ENCODE measurements at regions not wholly inside any gene's neighbourhood (a gene's known extent, or its start where the extent isn't known, plus 50 kb on each side); places are given as distances from the start of the nearest gene placed in this dataset.
"Not testable (repeated sequence)": the region's sequence is repeated elsewhere in the genome, so short reads cannot be mapped to it uniquely, and the experiment has no call there.

GRCh38 chrX:121308276-121308805 is 260.9 kb downstream of the GLUD2 start:
- no peak overlapping the region for H3K4me3 ChIP-seq
- H3K27me3 ChIP-seq = no peaks in the 10 kb centered on the region
- no peaks in the 10 kb centered on the region for H3K36me3 ChIP-seq
- H3K27ac ChIP-seq = no peak overlapping the region
- no peaks in the 10 kb centered on the region for H3K4me1 ChIP-seq
- DNase-seq = peak; percentile 6 to 25
- no peaks in the 10 kb centered on the region for H3K9me3 ChIP-seq (replicated peaks)

GRCh38 chrX:121310820-121311219 is 263.4 kb downstream of the GLUD2 start:
- H3K27ac ChIP-seq = no peak overlapping the region
- no peaks in the 10 kb centered on the region for H3K4me1 ChIP-seq
- no peaks in the 10 kb centered on the region for H3K27me3 ChIP-seq
- no peaks in the 10 kb centered on the region for H3K9me3 ChIP-seq (replicated peaks)
- DNase-seq = no peak
- no peaks in the 10 kb centered on the region for H3K36me3 ChIP-seq
- no peak overlapping the region for H3K4me3 ChIP-seq

- Histone ChIP-seq H3K27ac (no peak overlapping the region), H3K36me3 (no peaks in the 10 kb centered on the region), H3K27me3 (no peaks in the 10 kb centered on the region), H3K4me3 (no peak overlapping the region), H3K4me1 (no peaks in the 10 kb centered on the region), H3K9me3 (replicated peaks) (no peaks in the 10 kb centered on the region)
- no peak for DNase-seq
These were observed 273.0 kb downstream of the GLUD2 start for GRCh38 chrX:121320441-121320840.

GRCh38 chrX:121322159-121322558 is 274.7 kb downstream of the GLUD2 start:
- peak in 1 of 2 experiments; percentile 8 for DNase-seq
- no peak overlapping the region for H3K4me3 ChIP-seq

GRCh38 chrX:121323337-121323736 is 275.9 kb downstream of the GLUD2 start:
- Histone ChIP-seq H3K36me3 (no peaks in the 10 kb centered on the region), H3K27me3 (no peaks in the 10 kb centered on the region), H3K4me3 (no peak overlapping the region), H3K9me3 (replicated peaks) (no peaks in the 10 kb centered on the region), H3K27ac (no peak overlapping the region), H3K4me1 (no peaks in the 10 kb centered on the region)
- DNase-seq = no peak

More at GRCh38 chrX:121322159-121322558, 274.7 kb downstream of the GLUD2 start:
- no peaks in the 10 kb centered on the region for H3K36me3 ChIP-seq
- H3K27ac ChIP-seq = no peak overlapping the region
- no peaks in the 10 kb centered on the region for H3K9me3 ChIP-seq (replicated peaks)
- H3K27me3 ChIP-seq = no peaks in the 10 kb centered on the region
- H3K4me1 ChIP-seq = no peaks in the 10 kb centered on the region

GRCh38 chrX:121333942-121334341 is 286.5 kb downstream of the GLUD2 start:
- H3K27ac ChIP-seq = no peak overlapping the region
- H3K27me3 ChIP-seq = no peaks in the 10 kb centered on the region
- H3K4me1 ChIP-seq = no peaks in the 10 kb centered on the region
- no peaks in the 10 kb centered on the region for H3K9me3 ChIP-seq (replicated peaks)
- no peak overlapping the region for H3K4me3 ChIP-seq
- DNase-seq = no peak
- H3K36me3 ChIP-seq = no peaks in the 10 kb centered on the region

GRCh38 chrX:121336831-121337421 is 289.5 kb downstream of the GLUD2 start:
- no peak overlapping the region for H3K4me3 ChIP-seq
- no peak overlapping the region for H3K27ac ChIP-seq
- no peak for DNase-seq
- no peaks in the 10 kb centered on the region for H3K9me3 ChIP-seq (replicated peaks)
- no peaks in the 10 kb centered on the region for H3K36me3 ChIP-seq
- no peaks in the 10 kb centered on the region for H3K27me3 ChIP-seq
- H3K4me1 ChIP-seq = no peaks in the 10 kb centered on the region

- Histone ChIP-seq H3K27ac (no peak overlapping the region), H3K4me3 (no peak overlapping the region), H3K36me3 (no peaks in the 10 kb centered on the region), H3K4me1 (no peaks in the 10 kb centered on the region), H3K27me3 (no peaks in the 10 kb centered on the region; the same call in 1 of the 2 replicates), H3K9me3 (replicated peaks) (no peaks in the 10 kb centered on the region)
- no peak for DNase-seq
These were observed 290.4 kb downstream of the GLUD2 start for GRCh38 chrX:121337816-121338215.

GRCh38 chrX:121349263-121349662 is 301.9 kb downstream of the GLUD2 start:
- H3K36me3 ChIP-seq = no peaks in the 10 kb centered on the region
- H3K4me1 ChIP-seq = no peaks in the 10 kb centered on the region
- no peak overlapping the region for H3K27ac ChIP-seq
- no peak overlapping the region for H3K4me3 ChIP-seq
- no peaks in the 10 kb centered on the region for H3K27me3 ChIP-seq
- H3K9me3 ChIP-seq (replicated peaks) = no peaks in the 10 kb centered on the region
- DNase-seq = no peak

GRCh38 chrX:121356139-121356849 is 308.9 kb downstream of the GLUD2 start:
- no peak for DNase-seq
- Histone ChIP-seq H3K4me1 (no peaks in the 10 kb centered on the region), H3K4me3 (no peak overlapping the region), H3K36me3 (no peaks in the 10 kb centered on the region), H3K9me3 (replicated peaks) (no peaks in the 10 kb centered on the region), H3K27ac (no peak overlapping the region), H3K27me3 (no peaks in the 10 kb centered on the region)

- no peak for DNase-seq
- H3K27ac ChIP-seq = no peak overlapping the region
- no peaks in the 10 kb centered on the region for H3K27me3 ChIP-seq
- no peak overlapping the region for H3K4me3 ChIP-seq
- H3K9me3 ChIP-seq (replicated peaks) = no peaks in the 10 kb centered on the region
- H3K36me3 ChIP-seq = no peaks in the 10 kb centered on the region
- no peaks in the 10 kb centered on the region for H3K4me1 ChIP-seq
These were observed 309.4 kb downstream of the GLUD2 start for GRCh38 chrX:121356850-121357171.

GRCh38 chrX:121360280-121360679 is 312.9 kb downstream of the GLUD2 start:
- Histone ChIP-seq H3K4me3 (no peak overlapping the region), H3K4me1 (no peaks in the 10 kb centered on the region)

GRCh38 chrX:121365572-121366161 is 318.3 kb downstream of the GLUD2 start:
- no peaks in the 10 kb centered on the region for H3K36me3 ChIP-seq
- no peak overlapping the region for H3K4me3 ChIP-seq
- H3K27ac ChIP-seq = no peak overlapping the region
- H3K9me3 ChIP-seq (replicated peaks) = no peaks in the 10 kb centered on the region
- H3K4me1 ChIP-seq = no peaks in the 10 kb centered on the region
- DNase-seq = no peak
- H3K27me3 ChIP-seq = no peaks in the 10 kb centered on the region

More at GRCh38 chrX:121360280-121360679, 312.9 kb downstream of the GLUD2 start:
- Histone ChIP-seq H3K27ac (no peak overlapping the region), H3K9me3 (replicated peaks) (no peaks in the 10 kb centered on the region), H3K27me3 (no peaks in the 10 kb centered on the region), H3K36me3 (no peaks in the 10 kb centered on the region)
- DNase-seq = no peak

GRCh38 chrX:121374471-121374870 is 327.1 kb downstream of the GLUD2 start:
- Histone ChIP-seq H3K27ac (no peak overlapping the region), H3K4me1 (no peaks in the 10 kb centered on the region)

GRCh38 chrX:121381915-121382314 is 334.5 kb downstream of the GLUD2 start:
- H3K4me3 ChIP-seq; H3K36me3 ChIP-seq; H3K4me1 ChIP-seq; H3K27me3 ChIP-seq; H3K27ac ChIP-seq; H3K9me3 ChIP-seq (replicated peaks); DNase-seq: not testable (repeated sequence)

More at GRCh38 chrX:121374471-121374870, 327.1 kb downstream of the GLUD2 start:
- Histone ChIP-seq H3K27me3 (no peaks in the 10 kb centered on the region), H3K36me3 (no peaks in the 10 kb centered on the region), H3K9me3 (replicated peaks) (no peaks in the 10 kb centered on the region), H3K4me3 (no peak overlapping the region)
- no peak for DNase-seq
